H1 (cell line): ENCODE measurements at regions not wholly inside any gene's neighbourhood (a gene's known extent, or its start where the extent isn't known, plus 50 kb on each side); places are given as distances from the start of the nearest gene placed in this dataset.

Experiments
- CTBP2 ChIP-seq: IDR thresholded peaks from 2 replicates; pipeline ENCODE4 v1.7.0; 2011; ENCODE audit warnings: borderline replicate concordance, mild to moderate bottlenecking, moderate library complexity, mixed read lengths, low read length; ENCODE audit not compliant: insufficient read depth, insufficient read length
- SUZ12 ChIP-seq: fragments of 200-600 bp; sonication (generic); IDR thresholded peaks from 2 replicates; pipeline ENCODE4 v1.6.1; 2012; ENCODE audit warnings: mild to moderate bottlenecking, inconsistent platforms, low read length, moderate library complexity, mixed read lengths
- ZNF274 ChIP-seq: IDR thresholded peaks from 2 replicates; pipeline ENCODE4 v1.7.0; 2012; ENCODE audit warnings: low read length, borderline replicate concordance; ENCODE audit errors: extremely low read depth

GRCh38 chr16:86968866-86969265, 348.3 kb downstream of the C16orf95 start (continued):
- TF ChIP-seq CTBP2, result no peak
- TF ChIP-seq SUZ12, result no peak
- no peak for TF ChIP-seq ZNF274
